CD4-positive, alpha-beta T cell (primary cell): ENCODE measurements at regions not wholly inside any gene's neighbourhood (a gene's known extent, or its start where the extent isn't known, plus 50 kb on each side); places are given as distances from the start of the nearest gene placed in this dataset.

Experiments used
- ATAC-seq: fragments of 200-7000 bp; cut with Tn5 transposase; one replicate; pipeline ENCODE4 v1.10.0; 2022; ENCODE audit warnings: mild to moderate bottlenecking; ENCODE audit not compliant: poor library complexity
- CTCF ChIA-PET: fragments of 350-600 bp; sonication (Branson Sonifier 250); formaldehyde crosslinking; loops from one replicate; lab custom pipeline; 2021; ENCODE audit warnings: antibody characterized with exemption, inconsistent platforms; lab: Charles Lee
- POLR2A ChIA-PET: fragments of 350-600 bp; sonication (Branson Sonifier 250); formaldehyde crosslinking; loops from one replicate; lab custom pipeline; 2021; ENCODE audit warnings: antibody characterized with exemption, inconsistent platforms; lab: Charles Lee
- DNase-seq, 14 experiments: peaks; one replicate each; pipeline ENCODE4 v3.0.0-alpha.2; 2013 to 2020; ENCODE audit warnings: mixed read lengths in 2 of 14
- H3K27ac ChIP-seq, 2 donors: one replicate each; pipeline versions ENCODE4 v1.5.1 to v1.7.0; 2013; ENCODE audit warnings: low read length in 2 of 2, low read depth in 1 of 2, mild to moderate bottlenecking in 1 of 2
- H3K27me3 ChIP-seq, 2 experiments: 1 replicate in 1 of 2; 2 replicates in 1 of 2; pipeline versions ENCODE4 v1.6.1 to v1.7.0; 2013; ENCODE audit warnings: low read length in 2 of 2, control low read depth in 1 of 2, mild to moderate bottlenecking in 1 of 2, moderate library complexity in 1 of 2; ENCODE audit not compliant: insufficient read depth in 2 of 2, control insufficient read depth in 1 of 2
- H3K36me3 ChIP-seq: one replicate; pipeline ENCODE4 v1.6.1; 2013; ENCODE audit warnings: low read length, control low read depth; ENCODE audit not compliant: insufficient read depth
- H3K4me1 ChIP-seq: one replicate; pipeline ENCODE4 v1.6.1; 2013; ENCODE audit warnings: low read length, control low read depth; ENCODE audit not compliant: insufficient read depth
- H3K4me3 ChIP-seq: one replicate; pipeline ENCODE4 v1.5.1; 2013; ENCODE audit warnings: mild to moderate bottlenecking, low read length, moderate library complexity
- H3K9me3 ChIP-seq, 2 experiments: 1 replicate in 1 of 2; 2 replicates in 1 of 2; pipeline versions ENCODE4 v1.6.1 to v1.7.0; 2013; ENCODE audit warnings: low read length in 2 of 2, mild to moderate bottlenecking in 2 of 2, control low read depth in 1 of 2, moderate library complexity in 1 of 2; ENCODE audit not compliant: control insufficient read depth in 1 of 2, insufficient read depth in 1 of 2
- H3K27ac Mint-ChIP-seq: one replicate; pipeline ENCODE4 v1.8.0; 2020; ENCODE audit warnings: mixed read lengths
- H3K27me3 Mint-ChIP-seq: one replicate; pipeline ENCODE4 v1.8.0; 2021; ENCODE audit warnings: mixed read lengths
- H3K36me3 Mint-ChIP-seq: one replicate; pipeline ENCODE4 v1.8.0; 2021; ENCODE audit warnings: low read depth, mixed read lengths
- H3K4me1 Mint-ChIP-seq: one replicate; pipeline ENCODE4 v1.8.0; 2021; ENCODE audit warnings: low read depth, mixed read lengths
- H3K4me3 Mint-ChIP-seq: one replicate; pipeline ENCODE4 v1.8.0; 2020; ENCODE audit warnings: mild to moderate bottlenecking, mixed read lengths
- H3K9me3 Mint-ChIP-seq: one replicate; pipeline ENCODE4 v1.8.0; 2020; ENCODE audit warnings: mixed read lengths
- intact Hi-C, 2 experiments: fragments of 100-400 bp; cut with DNase I in 1 of 2; cut with micrococcal nuclease in 1 of 2; formaldehyde crosslinking; loops; one replicate each; pipeline versions ENCODE4 v1.15.1 to v1.9.0; 2023 to 2025; cut with DNase I, micrococcal nuclease
- TF ChIP-seq, protein P1 (sequence below): fragments of 200-600 bp; IDR thresholded peaks from one replicate; pipeline ENCODE4 v1.8.0; 2022; ENCODE audit warnings: antibody characterized with exemption, mild to moderate bottlenecking

DNA sequence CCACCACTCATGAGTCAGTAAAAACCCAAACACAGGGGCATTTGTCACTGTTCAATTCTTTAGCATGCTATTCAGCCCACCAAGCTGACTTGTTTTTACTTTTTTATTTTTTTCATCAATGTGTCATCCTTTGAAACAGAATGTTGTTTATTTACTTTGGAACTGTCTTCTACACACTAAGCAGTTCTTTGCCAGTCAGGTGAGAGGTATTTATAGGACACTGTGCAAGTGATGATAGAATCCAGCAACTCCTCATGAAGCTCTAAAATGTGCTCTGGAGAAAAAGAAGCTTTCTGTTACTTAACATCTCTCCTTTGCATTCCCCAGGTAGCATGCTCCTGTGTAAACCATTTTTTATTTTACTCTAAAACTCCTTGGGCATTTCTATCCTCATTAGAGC, 582.0 kb upstream of the TMPRSS15 start:
- Mint-ChIP-seq H3K27ac (no peak overlapping the region), H3K36me3 (no peaks in the 10 kb centered on the region), H3K4me3 (no peak overlapping the region), H3K27me3 (no peaks in the 10 kb centered on the region), H3K4me1 (no peaks in the 10 kb centered on the region), H3K9me3 (peaks cover 11% of the 10 kb centered on the region)
- no peaks in the 10 kb centered on the region for H3K4me1 ChIP-seq
- peaks cover 2 to 14% of the 10 kb centered on the region in 2 experiments for H3K9me3 ChIP-seq
- H3K4me3 ChIP-seq: no peak overlapping the region
- CTCF ChIA-PET: no interaction called here
- DNase-seq (no peak), ATAC-seq (no peak)
- no peak overlapping the region for H3K27ac ChIP-seq
- POLR2A ChIA-PET: no interaction called here
- TF ChIP-seq, protein P1, sequence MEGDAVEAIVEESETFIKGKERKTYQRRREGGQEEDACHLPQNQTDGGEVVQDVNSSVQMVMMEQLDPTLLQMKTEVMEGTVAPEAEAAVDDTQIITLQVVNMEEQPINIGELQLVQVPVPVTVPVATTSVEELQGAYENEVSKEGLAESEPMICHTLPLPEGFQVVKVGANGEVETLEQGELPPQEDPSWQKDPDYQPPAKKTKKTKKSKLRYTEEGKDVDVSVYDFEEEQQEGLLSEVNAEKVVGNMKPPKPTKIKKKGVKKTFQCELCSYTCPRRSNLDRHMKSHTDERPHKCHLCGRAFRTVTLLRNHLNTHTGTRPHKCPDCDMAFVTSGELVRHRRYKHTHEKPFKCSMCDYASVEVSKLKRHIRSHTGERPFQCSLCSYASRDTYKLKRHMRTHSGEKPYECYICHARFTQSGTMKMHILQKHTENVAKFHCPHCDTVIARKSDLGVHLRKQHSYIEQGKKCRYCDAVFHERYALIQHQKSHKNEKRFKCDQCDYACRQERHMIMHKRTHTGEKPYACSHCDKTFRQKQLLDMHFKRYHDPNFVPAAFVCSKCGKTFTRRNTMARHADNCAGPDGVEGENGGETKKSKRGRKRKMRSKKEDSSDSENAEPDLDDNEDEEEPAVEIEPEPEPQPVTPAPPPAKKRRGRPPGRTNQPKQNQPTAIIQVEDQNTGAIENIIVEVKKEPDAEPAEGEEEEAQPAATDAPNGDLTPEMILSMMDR: no peak
- H3K36me3 ChIP-seq: no peaks in the 10 kb centered on the region
- intact Hi-C loops: no loop called here
- H3K27me3 ChIP-seq: no peaks in the 10 kb centered on the region

DNA sequence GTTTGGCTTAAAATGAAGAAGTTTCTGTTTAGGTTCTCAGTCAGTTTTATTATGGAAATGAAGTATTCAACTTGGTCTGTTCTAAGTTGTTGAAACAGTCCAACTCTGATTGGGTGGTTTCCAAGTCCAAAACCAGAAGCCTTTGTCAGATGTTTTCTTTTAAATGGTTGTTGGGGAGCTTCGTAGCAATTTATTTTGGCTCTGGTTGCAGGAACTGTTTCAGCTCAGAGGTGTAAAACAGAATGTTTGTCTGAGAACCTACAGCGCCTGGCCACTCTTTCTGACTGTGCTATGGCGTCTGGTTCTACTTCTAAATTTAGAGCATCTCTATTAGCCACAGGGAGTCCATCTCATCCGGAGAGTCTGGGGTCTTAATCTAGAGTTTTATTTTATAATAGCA, 582.6 kb upstream of the TMPRSS15 start:
- Histone ChIP-seq H3K4me3 (no peak overlapping the region), H3K9me3 (peaks cover 4 to 14% of the 10 kb centered on the region in 2 experiments), H3K36me3 (no peaks in the 10 kb centered on the region), H3K4me1 (no peaks in the 10 kb centered on the region), H3K27ac (no peak overlapping the region), H3K27me3 (no peaks in the 10 kb centered on the region)
- no peaks in the 10 kb centered on the region for H3K4me1 Mint-ChIP-seq
- H3K27me3 Mint-ChIP-seq: no peaks in the 10 kb centered on the region
- no peak overlapping the region for H3K4me3 Mint-ChIP-seq
- ATAC-seq (no peak), DNase-seq (no peak)
- no peaks in the 10 kb centered on the region for H3K36me3 Mint-ChIP-seq
- TF ChIP-seq, protein P1: no peak
- peaks cover 11% of the 10 kb centered on the region for H3K9me3 Mint-ChIP-seq
- ChIA-PET CTCF (no interaction called here), POLR2A (no interaction called here)
- H3K27ac Mint-ChIP-seq: no peak overlapping the region
- intact Hi-C loops: no loop called here

DNA sequence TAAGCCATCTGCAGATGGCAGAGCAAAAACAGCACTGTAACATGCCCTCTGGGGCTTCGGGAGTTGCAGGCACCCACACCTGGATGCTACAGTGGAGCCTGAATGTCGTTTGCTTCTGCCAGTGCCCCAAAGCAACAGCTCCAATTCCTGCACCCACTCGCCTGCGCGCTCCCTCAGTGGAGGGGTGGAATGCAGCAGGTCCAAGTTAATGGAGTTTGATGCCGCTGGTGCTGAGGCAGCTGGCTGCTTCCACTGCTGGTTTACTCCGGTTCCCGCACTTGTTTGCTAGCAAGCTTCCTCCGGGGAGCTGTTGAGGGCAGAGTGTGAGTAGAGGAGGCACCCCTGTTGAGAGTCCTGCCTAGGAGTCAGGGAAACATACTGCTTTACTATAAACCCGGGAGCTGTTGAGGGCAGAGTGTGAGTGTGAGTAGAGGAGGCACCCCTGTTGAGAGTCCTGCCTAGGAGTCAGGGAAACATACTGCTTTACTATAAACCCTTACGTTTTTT, 584.0 kb upstream of the TMPRSS15 start:
- Mint-ChIP-seq H3K9me3 (peaks cover 6% of the 10 kb centered on the region), H3K4me1 (no peaks in the 10 kb centered on the region), H3K27me3 (no peaks in the 10 kb centered on the region), H3K36me3 (no peaks in the 10 kb centered on the region), H3K27ac (no peak overlapping the region), H3K4me3 (no peak overlapping the region)
- Histone ChIP-seq H3K27ac (no peak overlapping the region), H3K36me3 (no peaks in the 10 kb centered on the region), H3K9me3 (peaks cover 4 to 17% of the 10 kb centered on the region in 2 experiments), H3K4me3 (no peak overlapping the region), H3K27me3 (no peaks in the 10 kb centered on the region), H3K4me1 (no peaks in the 10 kb centered on the region)
- TF ChIP-seq, protein P1: no peak
- ChIA-PET POLR2A (no interaction called here), CTCF (no interaction called here)
- DNase-seq: no peak
- intact Hi-C loops: no loop called here
- no peak for ATAC-seq
